ENCODE measurements at regions not wholly inside any gene's neighbourhood (a gene's known extent, or its start where the extent isn't known, plus 50 kb on each side); places are given as distances from the start of the nearest gene placed in this dataset.

- TF ChIP-seq CTCF (IDR thresholded peaks at IDR 0.05; ENCODE audit: low read length, missing control alignments): no peak
- no peak overlapping the region for H3K4me3 ChIP-seq (replicated peaks; ENCODE audit: low read depth, low read length)
- no peak for DNase-seq (ENCODE audit: low read depth)
Measured at GRCh38 chr5:129306725-129307124, 153.4 kb upstream of the ADAMTS19 start.

- H3K4me3 ChIP-seq (replicated peaks; ENCODE audit: low read depth, low read length): no peak overlapping the region
- no peak for TF ChIP-seq CTCF (IDR thresholded peaks at IDR 0.05; ENCODE audit: low read length, missing control alignments)
- no peak for DNase-seq (ENCODE audit: low read depth)
Measured at GRCh38 chr5:129322968-129323367, 137.1 kb upstream of the ADAMTS19 start.

- no peak overlapping the region for H3K4me3 ChIP-seq (replicated peaks; ENCODE audit: low read depth, low read length)
- DNase-seq (ENCODE audit: low read depth): no peak
- no peak for TF ChIP-seq CTCF (IDR thresholded peaks at IDR 0.05; ENCODE audit: low read length, missing control alignments)
Measured at GRCh38 chr5:129341306-129341705, 118.8 kb upstream of the ADAMTS19 start.

GRCh38 chr5:129342796-129343195, 117.3 kb upstream of the ADAMTS19 start:
- no peak for TF ChIP-seq CTCF (IDR thresholded peaks at IDR 0.05; ENCODE audit: low read length, missing control alignments)
- H3K4me3 ChIP-seq (replicated peaks; ENCODE audit: low read depth, low read length): no peak overlapping the region
- no peak for DNase-seq (ENCODE audit: low read depth)

- no peak overlapping the region for H3K4me3 ChIP-seq (replicated peaks; ENCODE audit: low read depth, low read length)
- TF ChIP-seq CTCF (IDR thresholded peaks at IDR 0.05; ENCODE audit: low read length, missing control alignments): no peak
- DNase-seq (ENCODE audit: low read depth): no peak
Measured at GRCh38 chr5:129345213-129345924, 114.7 kb upstream of the ADAMTS19 start.

- DNase-seq (ENCODE audit: low read depth): no peak
- no peak for TF ChIP-seq CTCF (IDR thresholded peaks at IDR 0.05; ENCODE audit: low read length, missing control alignments)
- H3K4me3 ChIP-seq (replicated peaks; ENCODE audit: low read depth, low read length): no peak overlapping the region
Measured at GRCh38 chr5:129356846-129357245, 103.3 kb upstream of the ADAMTS19 start.

- TF ChIP-seq CTCF (IDR thresholded peaks at IDR 0.05; ENCODE audit: low read length, missing control alignments): no peak
- no peak overlapping the region for H3K4me3 ChIP-seq (replicated peaks; ENCODE audit: low read depth, low read length)
- no peak for DNase-seq (ENCODE audit: low read depth)
Measured at GRCh38 chr5:129358069-129358468, 102.0 kb upstream of the ADAMTS19 start.
